SU-DHL-6 (cell line): ENCODE measurements at regions not wholly inside any gene's neighbourhood (a gene's known extent, or its start where the extent isn't known, plus 50 kb on each side); places are given as distances from the start of the nearest gene placed in this dataset.

Source experiments
- CTCF ChIP-seq: fragments of 200-600 bp; sonication (generic); IDR thresholded peaks from one replicate; pipeline ENCODE4 v1.5.1; 2017; ENCODE audit warnings: antibody characterized with exemption, mild to moderate bottlenecking, low read length, moderate library complexity; ENCODE audit not compliant: insufficient read depth, poor library complexity, severe bottlenecking
- EZH2phosphoT487 ChIP-seq: fragments of 200-600 bp; sonication (generic), shearing (Covaris generic); conservative IDR thresholded peaks from 2 replicates; pipeline ENCODE4 v1.6.1; 2018; ENCODE audit warnings: mild to moderate bottlenecking, antibody characterized with exemption, low read length, moderate library complexity, mixed read lengths

GRCh38 chr2:41084321-41084720 lies 632.4 kb upstream of the SLC8A1 start:
- TF ChIP-seq CTCF (no peak), EZH2phosphoT487 (no peak)
